Adrenal gland (tissue), 5 donors: ENCODE measurements at regions not wholly inside any gene's neighbourhood (a gene's known extent, or its start where the extent isn't known, plus 50 kb on each side); places are given as distances from the start of the nearest gene placed in this dataset.

Experiments
- CTCF ChIP-seq, 6 experiments: fragments of 450-650 bp in 4 of 6; fragments of 200-600 bp in 2 of 6; sonication (generic) in 1 of 6; IDR thresholded peaks; 1 replicate in 5 of 6; 2 replicates in 1 of 6; pipeline versions ENCODE4 v1.5.1 to v1.8.0; 2016 to 2021; ENCODE audit warnings: antibody characterized with exemption in 6 of 6, mild to moderate bottlenecking in 2 of 6, moderate library complexity in 1 of 6
- POLR2A ChIP-seq, 2 donors: fragments of 450-650 bp; IDR thresholded peaks; one replicate each; pipeline ENCODE4 v1.6.1; 2017; ENCODE audit warnings: antibody characterized with exemption in 2 of 2, mild to moderate bottlenecking in 2 of 2, moderate library complexity in 1 of 2
- donor health status: DM: no; HTN: no; CAD: no.

DNA sequence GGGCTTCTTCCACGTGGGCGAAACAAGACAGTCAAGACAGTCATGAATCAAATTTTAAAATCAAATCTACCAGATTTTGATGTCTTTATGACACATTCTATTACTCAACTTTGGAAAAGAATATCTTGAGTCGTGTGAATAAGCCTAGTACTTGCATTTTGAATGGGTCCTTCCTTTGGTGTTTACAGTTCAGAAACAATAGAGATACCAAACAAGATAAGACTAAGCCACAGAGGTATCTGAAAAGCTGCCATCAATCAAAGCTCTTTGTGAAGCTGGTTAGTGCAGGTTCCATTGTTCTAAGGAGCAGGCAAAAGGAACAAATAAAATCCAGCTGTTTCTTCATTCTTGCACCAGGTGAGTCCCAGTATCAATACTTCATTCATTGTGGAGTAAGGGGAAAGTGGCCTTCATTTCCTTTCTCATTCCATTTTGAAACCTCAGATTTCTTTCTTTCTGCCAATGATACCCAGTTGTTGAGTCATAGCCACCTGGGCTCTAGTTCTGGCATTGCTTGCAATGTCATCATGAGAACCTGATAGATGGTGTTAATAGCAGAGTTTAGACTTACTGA is 151.7 kb upstream of the L3MBTL4 start:
- TF ChIP-seq CTCF (IDR thresholded peaks at IDR 0.05), result no peak
- TF ChIP-seq POLR2A (IDR thresholded peaks at IDR 0.05), result no peak
